ENCODE measurements at regions not wholly inside any gene's neighbourhood (a gene's known extent, or its start where the extent isn't known, plus 50 kb on each side); places are given as distances from the start of the nearest gene placed in this dataset.

DNA sequence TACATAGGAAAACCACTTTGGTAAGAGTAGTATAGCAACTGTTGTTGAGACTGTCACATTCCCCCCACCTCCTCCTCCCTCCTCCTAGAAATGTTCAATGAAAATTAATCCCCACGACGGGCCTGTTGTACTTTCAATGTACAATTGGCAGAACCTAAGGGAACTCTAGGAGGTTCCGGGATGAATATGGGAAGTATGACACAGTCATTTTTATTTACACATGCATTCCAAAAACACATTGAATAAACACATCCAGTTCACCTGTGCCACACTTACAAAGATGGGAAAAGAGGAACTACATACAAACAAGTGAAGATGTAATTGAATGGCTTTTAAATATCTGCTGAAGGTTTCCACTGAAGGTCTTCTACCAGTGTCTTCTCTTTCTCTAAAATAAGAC lies 144.4 kb upstream of the NBPF11 start:
- TF ChIP-seq GABPB2 (CRISPR knock-in tag; conservative IDR thresholded peaks at IDR 0.05) (no peak), SPI1 (IDR thresholded peaks at IDR 0.05; ENCODE audit: borderline replicate concordance, low read depth, low read length) (no peak), POLR2A (conservative IDR thresholded peaks at IDR 0.05) (no peak), CHD4 (IDR thresholded peaks at IDR 0.05; ENCODE audit: insufficient read depth, insufficient replicate concordance, low read depth, low read length, poor library complexity, severe bottlenecking) (no peak), TRIM28 (IDR thresholded peaks at IDR 0.05) (no peak), SMARCC2 (IDR thresholded peaks at IDR 0.05; ENCODE audit: low read depth) (no peak), ETV1 (tag; conservative IDR thresholded peaks at IDR 0.05; ENCODE audit: low read depth) (no peak), NR1H2 (CRISPR knock-in tag; IDR thresholded peaks at IDR 0.05) (no peak), JUND (IDR thresholded peaks at IDR 0.05; ENCODE audit: borderline replicate concordance, low read depth, low read length) (no peak), JUND (tag; IDR thresholded peaks at IDR 0.05; ENCODE audit: borderline replicate concordance, low read depth, low read length) (no peak), ZC3H4 (CRISPR knock-in tag; IDR thresholded peaks at IDR 0.05; ENCODE audit: borderline replicate concordance) (no peak), CXXC5 (CRISPR knock-in tag; IDR thresholded peaks at IDR 0.05) (no peak)
- TF ChIP-seq, protein P1, sequence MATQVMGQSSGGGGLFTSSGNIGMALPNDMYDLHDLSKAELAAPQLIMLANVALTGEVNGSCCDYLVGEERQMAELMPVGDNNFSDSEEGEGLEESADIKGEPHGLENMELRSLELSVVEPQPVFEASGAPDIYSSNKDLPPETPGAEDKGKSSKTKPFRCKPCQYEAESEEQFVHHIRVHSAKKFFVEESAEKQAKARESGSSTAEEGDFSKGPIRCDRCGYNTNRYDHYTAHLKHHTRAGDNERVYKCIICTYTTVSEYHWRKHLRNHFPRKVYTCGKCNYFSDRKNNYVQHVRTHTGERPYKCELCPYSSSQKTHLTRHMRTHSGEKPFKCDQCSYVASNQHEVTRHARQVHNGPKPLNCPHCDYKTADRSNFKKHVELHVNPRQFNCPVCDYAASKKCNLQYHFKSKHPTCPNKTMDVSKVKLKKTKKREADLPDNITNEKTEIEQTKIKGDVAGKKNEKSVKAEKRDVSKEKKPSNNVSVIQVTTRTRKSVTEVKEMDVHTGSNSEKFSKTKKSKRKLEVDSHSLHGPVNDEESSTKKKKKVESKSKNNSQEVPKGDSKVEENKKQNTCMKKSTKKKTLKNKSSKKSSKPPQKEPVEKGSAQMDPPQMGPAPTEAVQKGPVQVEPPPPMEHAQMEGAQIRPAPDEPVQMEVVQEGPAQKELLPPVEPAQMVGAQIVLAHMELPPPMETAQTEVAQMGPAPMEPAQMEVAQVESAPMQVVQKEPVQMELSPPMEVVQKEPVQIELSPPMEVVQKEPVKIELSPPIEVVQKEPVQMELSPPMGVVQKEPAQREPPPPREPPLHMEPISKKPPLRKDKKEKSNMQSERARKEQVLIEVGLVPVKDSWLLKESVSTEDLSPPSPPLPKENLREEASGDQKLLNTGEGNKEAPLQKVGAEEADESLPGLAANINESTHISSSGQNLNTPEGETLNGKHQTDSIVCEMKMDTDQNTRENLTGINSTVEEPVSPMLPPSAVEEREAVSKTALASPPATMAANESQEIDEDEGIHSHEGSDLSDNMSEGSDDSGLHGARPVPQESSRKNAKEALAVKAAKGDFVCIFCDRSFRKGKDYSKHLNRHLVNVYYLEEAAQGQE (IDR thresholded peaks at IDR 0.05; ENCODE audit: borderline replicate concordance) = no peak
- TF ChIP-seq, protein P1 (CRISPR knock-in tag; IDR thresholded peaks at IDR 0.05; ENCODE audit: low read depth) = no peak
- TF ChIP-seq, protein P2, sequence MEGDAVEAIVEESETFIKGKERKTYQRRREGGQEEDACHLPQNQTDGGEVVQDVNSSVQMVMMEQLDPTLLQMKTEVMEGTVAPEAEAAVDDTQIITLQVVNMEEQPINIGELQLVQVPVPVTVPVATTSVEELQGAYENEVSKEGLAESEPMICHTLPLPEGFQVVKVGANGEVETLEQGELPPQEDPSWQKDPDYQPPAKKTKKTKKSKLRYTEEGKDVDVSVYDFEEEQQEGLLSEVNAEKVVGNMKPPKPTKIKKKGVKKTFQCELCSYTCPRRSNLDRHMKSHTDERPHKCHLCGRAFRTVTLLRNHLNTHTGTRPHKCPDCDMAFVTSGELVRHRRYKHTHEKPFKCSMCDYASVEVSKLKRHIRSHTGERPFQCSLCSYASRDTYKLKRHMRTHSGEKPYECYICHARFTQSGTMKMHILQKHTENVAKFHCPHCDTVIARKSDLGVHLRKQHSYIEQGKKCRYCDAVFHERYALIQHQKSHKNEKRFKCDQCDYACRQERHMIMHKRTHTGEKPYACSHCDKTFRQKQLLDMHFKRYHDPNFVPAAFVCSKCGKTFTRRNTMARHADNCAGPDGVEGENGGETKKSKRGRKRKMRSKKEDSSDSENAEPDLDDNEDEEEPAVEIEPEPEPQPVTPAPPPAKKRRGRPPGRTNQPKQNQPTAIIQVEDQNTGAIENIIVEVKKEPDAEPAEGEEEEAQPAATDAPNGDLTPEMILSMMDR (IDR thresholded peaks at IDR 0.05 in 2 of 3, conservative IDR thresholded peaks at IDR 0.05 in 1 of 3; ENCODE audit: insufficient read depth in 2 of 3, low read depth in 1 of 3, low read length in 3 of 3) = no peak

Measured in K562 (cell line).